Gastroesophageal sphincter (tissue), 3 donors: ENCODE measurements at regions not wholly inside any gene's neighbourhood (a gene's known extent, or its start where the extent isn't known, plus 50 kb on each side); places are given as distances from the start of the nearest gene placed in this dataset.

Experiments
- CTCF ChIP-seq, 4 experiments: fragments of 200-600 bp in 2 of 4; fragments of 450-650 bp in 2 of 4; sonication (generic) in 1 of 4; IDR thresholded peaks; one replicate each; pipeline ENCODE4 v1.5.1; 2017 to 2019; ENCODE audit warnings: antibody characterized with exemption in 4 of 4, mild to moderate bottlenecking in 2 of 4, moderate library complexity in 2 of 4
- POLR2AphosphoS5 ChIP-seq: sonication (generic); formaldehyde crosslinking; IDR thresholded peaks from one replicate; pipeline ENCODE4 v1.6.1; 2017; ENCODE audit warnings: antibody characterized with exemption

GRCh38 chr4:123536225-123536624, 139.6 kb downstream of the SPRY1 start:
- no peak for TF ChIP-seq POLR2AphosphoS5
- TF ChIP-seq CTCF (IDR thresholded peaks at IDR 0.05): no peak
